ENCODE measurements at regions not wholly inside any gene's neighbourhood (a gene's known extent, or its start where the extent isn't known, plus 50 kb on each side); places are given as distances from the start of the nearest gene placed in this dataset.

DNA sequence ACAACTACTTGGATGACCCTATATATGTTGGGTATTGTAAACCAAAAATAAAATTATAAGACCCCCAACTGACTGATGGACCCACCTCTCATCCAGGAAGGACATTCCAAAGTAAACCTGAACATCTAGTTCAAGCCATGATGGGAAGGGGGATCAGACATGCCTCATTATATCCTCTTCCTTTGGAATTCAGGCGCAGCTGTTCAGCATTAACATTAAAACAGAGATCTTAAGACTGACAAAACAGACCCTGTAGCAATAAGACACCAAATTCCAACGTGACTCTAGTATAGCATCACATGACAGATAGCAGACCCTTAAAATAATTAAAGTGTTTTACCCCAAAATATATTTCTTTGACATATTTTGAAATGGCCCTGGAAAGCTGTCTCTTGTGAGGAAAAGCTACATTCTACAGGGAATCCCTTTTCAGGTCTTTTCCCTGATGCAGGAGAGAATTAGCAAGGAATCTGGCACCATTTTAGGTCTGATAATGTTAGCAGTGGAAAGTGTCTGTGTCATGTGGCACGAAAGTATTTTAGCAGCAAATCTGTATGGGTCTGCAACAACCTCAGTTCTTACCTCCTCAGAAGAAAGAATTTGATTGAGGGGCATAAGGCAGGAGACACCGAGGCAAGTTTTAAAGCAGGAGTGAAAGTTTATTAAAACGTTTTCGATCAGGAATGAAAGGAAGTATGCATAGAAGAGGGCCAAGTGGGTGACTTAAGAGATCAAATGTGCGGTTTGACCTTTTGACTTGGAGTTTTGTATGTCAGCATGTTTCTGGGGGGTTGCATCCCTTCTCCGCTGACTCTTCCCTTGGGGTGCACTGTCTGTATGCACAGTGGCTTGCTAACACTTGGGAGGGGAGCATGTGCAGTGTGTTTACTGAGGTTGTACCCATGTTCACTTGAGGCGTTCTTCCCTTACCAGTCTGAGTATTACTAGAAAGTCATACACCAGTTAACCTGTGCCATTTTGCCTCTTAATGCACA, 236.6 kb upstream of the PPP1R3A start:
- intact Hi-C loops (cut with DNase I; ENCODE audit: low total_unique reads): no loop called here
- H3K4me3 ChIP-seq: no peak overlapping the region
- H3K27ac ChIP-seq: no peak overlapping the region
- no peaks in the 10 kb centered on the region for H3K27me3 ChIP-seq
- TF ChIP-seq, protein P1, sequence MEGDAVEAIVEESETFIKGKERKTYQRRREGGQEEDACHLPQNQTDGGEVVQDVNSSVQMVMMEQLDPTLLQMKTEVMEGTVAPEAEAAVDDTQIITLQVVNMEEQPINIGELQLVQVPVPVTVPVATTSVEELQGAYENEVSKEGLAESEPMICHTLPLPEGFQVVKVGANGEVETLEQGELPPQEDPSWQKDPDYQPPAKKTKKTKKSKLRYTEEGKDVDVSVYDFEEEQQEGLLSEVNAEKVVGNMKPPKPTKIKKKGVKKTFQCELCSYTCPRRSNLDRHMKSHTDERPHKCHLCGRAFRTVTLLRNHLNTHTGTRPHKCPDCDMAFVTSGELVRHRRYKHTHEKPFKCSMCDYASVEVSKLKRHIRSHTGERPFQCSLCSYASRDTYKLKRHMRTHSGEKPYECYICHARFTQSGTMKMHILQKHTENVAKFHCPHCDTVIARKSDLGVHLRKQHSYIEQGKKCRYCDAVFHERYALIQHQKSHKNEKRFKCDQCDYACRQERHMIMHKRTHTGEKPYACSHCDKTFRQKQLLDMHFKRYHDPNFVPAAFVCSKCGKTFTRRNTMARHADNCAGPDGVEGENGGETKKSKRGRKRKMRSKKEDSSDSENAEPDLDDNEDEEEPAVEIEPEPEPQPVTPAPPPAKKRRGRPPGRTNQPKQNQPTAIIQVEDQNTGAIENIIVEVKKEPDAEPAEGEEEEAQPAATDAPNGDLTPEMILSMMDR (IDR thresholded peaks at IDR 0.05): no peak
- no peaks in the 10 kb centered on the region for H3K9me3 ChIP-seq
- H3K36me3 ChIP-seq: no peaks in the 10 kb centered on the region
- no peak for DNase-seq
- H3K4me1 ChIP-seq: no peaks in the 10 kb centered on the region

- TF ChIP-seq, protein P1 (IDR thresholded peaks at IDR 0.05): no peak
- no peaks in the 10 kb centered on the region for H3K27me3 ChIP-seq
- intact Hi-C loops (cut with DNase I; ENCODE audit: low total_unique reads): no loop called here
- no peak overlapping the region for H3K27ac ChIP-seq
- H3K9me3 ChIP-seq: no peaks in the 10 kb centered on the region
- no peaks in the 10 kb centered on the region for H3K4me1 ChIP-seq
- no peak overlapping the region for H3K4me3 ChIP-seq
- H3K36me3 ChIP-seq: no peaks in the 10 kb centered on the region
- no peak for DNase-seq
These were observed 234.9 kb upstream of the PPP1R3A start for GRCh38 chr7:114153700-114154099.

DNA sequence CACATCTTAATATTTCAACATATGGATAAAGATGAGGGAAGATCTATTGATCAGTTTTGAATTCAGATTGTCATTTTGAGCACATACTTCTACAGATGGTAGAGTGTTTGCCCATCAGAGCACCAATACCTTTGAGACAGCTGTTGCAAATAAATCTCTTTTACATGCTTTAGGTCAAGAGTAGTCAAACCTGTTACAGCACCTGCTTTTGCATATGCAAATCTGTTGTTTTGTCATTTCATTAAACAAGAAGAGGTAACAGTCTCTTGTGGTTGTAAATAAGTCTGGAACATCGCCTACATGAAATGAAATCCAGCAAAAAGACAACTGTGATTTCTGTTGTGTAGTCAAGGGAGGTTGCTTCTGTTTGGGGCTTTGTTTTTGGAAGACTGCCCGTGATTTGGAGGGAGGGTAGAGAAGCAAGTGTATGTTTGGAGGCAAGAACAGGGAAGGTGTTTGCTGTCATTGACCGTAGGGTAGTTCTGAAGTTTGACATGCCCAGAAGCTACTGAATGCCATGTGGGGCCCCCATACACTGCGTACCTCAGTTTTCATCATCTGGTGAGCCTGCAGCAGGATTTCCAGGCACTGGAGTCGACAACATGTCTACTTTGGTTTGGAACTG, 233.6 kb upstream of the PPP1R3A start:
- no peaks in the 10 kb centered on the region for H3K27me3 ChIP-seq
- intact Hi-C loops (cut with DNase I; ENCODE audit: low total_unique reads): no loop called here
- H3K27ac ChIP-seq: no peak overlapping the region
- no peak overlapping the region for H3K4me3 ChIP-seq
- H3K9me3 ChIP-seq: no peaks in the 10 kb centered on the region
- TF ChIP-seq, protein P1 (IDR thresholded peaks at IDR 0.05): no peak
- no peak for DNase-seq
- no peaks in the 10 kb centered on the region for H3K4me1 ChIP-seq
- no peaks in the 10 kb centered on the region for H3K36me3 ChIP-seq

DNA sequence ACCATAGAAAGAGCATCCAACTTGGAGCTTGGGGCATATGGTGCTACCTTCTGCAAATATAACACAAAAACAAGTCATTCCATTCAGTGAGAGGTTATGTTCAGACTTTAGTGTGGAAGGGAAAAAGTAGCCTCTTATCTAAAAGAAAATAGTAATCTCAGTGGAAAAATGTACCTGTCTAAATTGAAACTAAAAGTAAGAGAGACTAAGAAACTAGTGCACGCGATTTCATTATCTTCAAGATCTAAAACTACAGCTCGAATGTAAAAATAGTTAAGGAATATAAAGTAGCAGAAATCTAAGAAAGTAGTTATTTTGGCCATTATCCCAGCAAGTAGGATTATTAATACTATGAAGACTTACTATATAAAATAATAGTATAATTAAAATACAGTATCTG, 233.0 kb upstream of the PPP1R3A start:
- Histone ChIP-seq H3K27me3 (no peaks in the 10 kb centered on the region), H3K27ac (no peak overlapping the region), H3K36me3 (no peaks in the 10 kb centered on the region), H3K4me1 (no peaks in the 10 kb centered on the region), H3K4me3 (no peak overlapping the region), H3K9me3 (no peaks in the 10 kb centered on the region)
- intact Hi-C loops (cut with DNase I; ENCODE audit: low total_unique reads): no loop called here
- TF ChIP-seq, protein P1 (IDR thresholded peaks at IDR 0.05): no peak
- no peak for DNase-seq

- H3K27me3 ChIP-seq: no peaks in the 10 kb centered on the region
- H3K27ac ChIP-seq: no peak overlapping the region
- no peaks in the 10 kb centered on the region for H3K9me3 ChIP-seq
- no peaks in the 10 kb centered on the region for H3K36me3 ChIP-seq
- TF ChIP-seq, protein P1 (IDR thresholded peaks at IDR 0.05): no peak
- no peak overlapping the region for H3K4me3 ChIP-seq
- no peak for DNase-seq
- H3K4me1 ChIP-seq: no peaks in the 10 kb centered on the region
- intact Hi-C loops (cut with DNase I; ENCODE audit: low total_unique reads): no loop called here
These were observed 231.9 kb upstream of the PPP1R3A start for GRCh38 chr7:114150689-114151088.

Data from tibial artery (tissue), 4 donors.